Esophagus muscularis mucosa (tissue), 4 donors: ENCODE measurements at regions not wholly inside any gene's neighbourhood (a gene's known extent, or its start where the extent isn't known, plus 50 kb on each side); places are given as distances from the start of the nearest gene placed in this dataset.

ENCODE experiments used
- DNase-seq: peaks from one replicate; pipeline ENCODE4 v3.0.0-alpha.2; 2017; ENCODE audit errors: extremely low spot score
- H3K27ac ChIP-seq, 4 donors: fragments of 200-600 bp; sonication (generic); replicated peaks in 1 of 4; 1 replicate in 3 of 4; 2 replicates in 1 of 4; pipeline ENCODE4 v1.5.1; 2016 to 2019; ENCODE audit warnings: mild to moderate bottlenecking in 1 of 4
- H3K27me3 ChIP-seq, 4 donors: fragments of 200-600 bp; sonication (generic); one replicate each; pipeline versions ENCODE4 v1.5.1 to v1.6.0; 2016 to 2019
- H3K36me3 ChIP-seq, 4 donors: fragments of 200-600 bp; sonication (generic); one replicate each; pipeline ENCODE4 v1.5.1; 2016 to 2019
- H3K4me1 ChIP-seq, 4 donors: fragments of 200-600 bp; sonication (generic); one replicate each; pipeline ENCODE4 v1.5.1; 2016 to 2019
- H3K4me3 ChIP-seq, 4 donors: fragments of 200-600 bp; sonication (generic); 1 replicate in 2 of 4; 2 replicates in 2 of 4; pipeline ENCODE4 v1.5.1; 2016 to 2019; ENCODE audit warnings: mild to moderate bottlenecking in 4 of 4, moderate library complexity in 1 of 4
- H3K9me3 ChIP-seq, 4 donors: fragments of 200-600 bp; sonication (generic); 1 replicate in 3 of 4; 2 replicates in 1 of 4; pipeline ENCODE4 v1.5.1; 2016 to 2019
- EP300 ChIP-seq: sonication (generic); formaldehyde crosslinking; IDR thresholded peaks from one replicate; pipeline ENCODE4 v1.6.1; 2017; ENCODE audit warnings: antibody characterized with exemption
- POLR2A ChIP-seq: fragments of 450-650 bp; IDR thresholded peaks from one replicate; pipeline ENCODE4 v1.6.1; 2017; ENCODE audit warnings: antibody characterized with exemption, moderate library complexity, mild to moderate bottlenecking, low read depth
- POLR2AphosphoS5 ChIP-seq, 2 donors: sonication (generic); formaldehyde crosslinking; IDR thresholded peaks; one replicate each; pipeline ENCODE4 v1.6.1; 2017; ENCODE audit warnings: antibody characterized with exemption in 2 of 2
- WGBS: methylation state at CpG from one replicate; pipeline ENCODE4 v1.1.5; 2018; 5-methylcytosine and 5-hydroxymethylcytosine counted together
- intact Hi-C: fragments of 100-400 bp; cut with DNase I; formaldehyde crosslinking; loops from one replicate; pipeline ENCODE4 v1.15.1; 2023
- TF ChIP-seq, protein P1 (sequence below), 3 experiments: fragments of 200-600 bp in 2 of 3; fragments of 450-650 bp in 1 of 3; sonication (generic) in 2 of 3; IDR thresholded peaks; one replicate each; pipeline ENCODE4 v1.5.1; 2017 to 2019; ENCODE audit warnings: antibody characterized with exemption in 3 of 3, mild to moderate bottlenecking in 2 of 3, moderate library complexity in 1 of 3

DNA sequence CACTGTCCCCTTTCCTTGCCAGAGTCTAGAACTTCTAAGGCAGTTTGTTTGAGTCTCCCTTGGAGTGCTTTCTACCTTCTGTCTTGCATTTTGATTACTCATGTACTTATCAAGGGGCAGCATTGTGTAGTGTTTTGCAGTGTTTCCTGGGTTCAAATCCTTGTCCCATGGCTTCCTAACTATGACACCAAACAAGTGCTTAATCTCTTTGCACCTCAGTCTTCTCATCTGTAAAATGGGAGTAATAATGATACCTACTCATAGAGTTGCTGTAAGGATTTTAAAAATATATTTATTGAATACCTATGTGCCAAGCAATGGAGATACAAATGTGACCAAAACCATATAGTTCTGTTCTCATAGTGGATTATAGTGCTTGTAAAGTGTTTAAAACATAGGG, 105.5 kb upstream of the PKDCC start:
- Histone ChIP-seq H3K36me3 (no peaks in the 10 kb centered on the region), H3K4me3 (no peak overlapping the region), H3K4me1 (peaks cover 6 to 31% (median 26%) of the 10 kb centered on the region in 4 donors), H3K27me3 (no peaks in the 10 kb centered on the region), H3K27ac (no peak overlapping the region), H3K9me3 (no peaks in the 10 kb centered on the region)
- TF ChIP-seq, protein P1, sequence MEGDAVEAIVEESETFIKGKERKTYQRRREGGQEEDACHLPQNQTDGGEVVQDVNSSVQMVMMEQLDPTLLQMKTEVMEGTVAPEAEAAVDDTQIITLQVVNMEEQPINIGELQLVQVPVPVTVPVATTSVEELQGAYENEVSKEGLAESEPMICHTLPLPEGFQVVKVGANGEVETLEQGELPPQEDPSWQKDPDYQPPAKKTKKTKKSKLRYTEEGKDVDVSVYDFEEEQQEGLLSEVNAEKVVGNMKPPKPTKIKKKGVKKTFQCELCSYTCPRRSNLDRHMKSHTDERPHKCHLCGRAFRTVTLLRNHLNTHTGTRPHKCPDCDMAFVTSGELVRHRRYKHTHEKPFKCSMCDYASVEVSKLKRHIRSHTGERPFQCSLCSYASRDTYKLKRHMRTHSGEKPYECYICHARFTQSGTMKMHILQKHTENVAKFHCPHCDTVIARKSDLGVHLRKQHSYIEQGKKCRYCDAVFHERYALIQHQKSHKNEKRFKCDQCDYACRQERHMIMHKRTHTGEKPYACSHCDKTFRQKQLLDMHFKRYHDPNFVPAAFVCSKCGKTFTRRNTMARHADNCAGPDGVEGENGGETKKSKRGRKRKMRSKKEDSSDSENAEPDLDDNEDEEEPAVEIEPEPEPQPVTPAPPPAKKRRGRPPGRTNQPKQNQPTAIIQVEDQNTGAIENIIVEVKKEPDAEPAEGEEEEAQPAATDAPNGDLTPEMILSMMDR (IDR thresholded peaks at IDR 0.05) = no peak
- no peak for TF ChIP-seq POLR2A
- no peak for TF ChIP-seq EP300
- TF ChIP-seq POLR2AphosphoS5 (IDR thresholded peaks at IDR 0.05) = no peak
- no peak for DNase-seq
- intact Hi-C loops = no loop called here

DNA sequence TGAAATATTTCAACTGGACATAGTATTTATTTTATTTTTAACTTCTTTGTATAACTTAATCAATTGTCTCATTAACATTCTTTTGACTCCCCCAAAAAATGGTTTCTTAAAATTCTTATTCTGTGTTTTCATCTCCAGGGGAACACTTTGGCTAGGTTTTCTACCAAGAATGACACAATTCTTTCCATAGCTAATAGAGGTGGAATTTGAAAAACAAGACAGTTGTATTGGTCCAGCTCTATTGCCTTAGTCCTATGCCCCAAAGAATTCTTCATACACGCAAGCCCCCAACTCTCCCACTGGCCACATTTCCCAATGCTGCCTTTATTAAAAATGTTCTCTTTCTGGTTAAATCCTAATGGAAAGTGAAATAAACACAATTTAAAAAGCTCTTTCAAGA, 104.7 kb upstream of the PKDCC start:
- no peak overlapping the region for H3K27ac ChIP-seq
- intact Hi-C loops = no loop called here
- peaks cover 6 to 34% (median 32%) of the 10 kb centered on the region in 4 donors for H3K4me1 ChIP-seq

DNA sequence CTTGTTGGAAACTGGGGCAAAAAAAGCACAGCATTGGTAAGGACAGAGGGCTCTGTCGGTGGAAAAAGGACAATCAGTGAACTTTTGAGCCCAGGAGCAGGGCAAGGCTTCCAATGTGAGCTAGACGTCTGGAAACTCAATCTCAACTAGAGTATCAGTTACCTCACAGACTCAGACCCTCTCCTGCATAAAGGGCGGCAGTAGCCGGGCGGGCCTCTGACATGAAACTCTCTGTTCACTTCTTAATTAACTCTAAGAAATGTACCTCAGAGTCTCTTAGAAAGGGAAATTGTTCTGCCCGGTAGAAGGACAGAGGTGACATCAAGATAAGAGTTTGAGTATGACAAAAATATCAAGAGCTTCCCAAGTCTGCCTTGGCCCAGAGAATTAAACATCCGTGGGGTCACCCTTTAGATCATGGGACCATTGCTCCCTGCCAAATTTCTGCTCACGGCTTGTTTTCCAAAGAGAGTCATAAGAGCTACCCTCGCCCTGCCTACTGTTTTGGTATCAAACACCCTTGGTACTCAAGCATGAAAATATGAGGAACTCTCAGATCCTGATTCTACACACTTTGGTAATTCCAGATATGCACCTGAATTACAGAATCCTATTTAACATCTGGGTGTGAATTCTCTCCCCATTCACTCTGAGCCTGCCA, 103.5 kb upstream of the PKDCC start:
- Histone ChIP-seq H3K4me3 (no peak overlapping the region), H3K4me1 (peaks cover 0 to 30% (median 25%) of the 10 kb centered on the region in 4 donors)
- intact Hi-C loops = no loop called here

More for the DNA sequence above, 104.7 kb upstream of the PKDCC start:
- DNase-seq = no peak
- WGBS = 85% methylated on average over 1 of the region's 1 CpG
- TF ChIP-seq, protein P1 (IDR thresholded peaks at IDR 0.05) = no peak
- TF ChIP-seq POLR2AphosphoS5 (IDR thresholded peaks at IDR 0.05) = no peak
- no peak for TF ChIP-seq EP300
- no peak for TF ChIP-seq POLR2A
- Histone ChIP-seq H3K4me3 (no peak overlapping the region), H3K36me3 (no peaks in the 10 kb centered on the region), H3K27me3 (no peaks in the 10 kb centered on the region), H3K9me3 (no peaks in the 10 kb centered on the region)

DNA sequence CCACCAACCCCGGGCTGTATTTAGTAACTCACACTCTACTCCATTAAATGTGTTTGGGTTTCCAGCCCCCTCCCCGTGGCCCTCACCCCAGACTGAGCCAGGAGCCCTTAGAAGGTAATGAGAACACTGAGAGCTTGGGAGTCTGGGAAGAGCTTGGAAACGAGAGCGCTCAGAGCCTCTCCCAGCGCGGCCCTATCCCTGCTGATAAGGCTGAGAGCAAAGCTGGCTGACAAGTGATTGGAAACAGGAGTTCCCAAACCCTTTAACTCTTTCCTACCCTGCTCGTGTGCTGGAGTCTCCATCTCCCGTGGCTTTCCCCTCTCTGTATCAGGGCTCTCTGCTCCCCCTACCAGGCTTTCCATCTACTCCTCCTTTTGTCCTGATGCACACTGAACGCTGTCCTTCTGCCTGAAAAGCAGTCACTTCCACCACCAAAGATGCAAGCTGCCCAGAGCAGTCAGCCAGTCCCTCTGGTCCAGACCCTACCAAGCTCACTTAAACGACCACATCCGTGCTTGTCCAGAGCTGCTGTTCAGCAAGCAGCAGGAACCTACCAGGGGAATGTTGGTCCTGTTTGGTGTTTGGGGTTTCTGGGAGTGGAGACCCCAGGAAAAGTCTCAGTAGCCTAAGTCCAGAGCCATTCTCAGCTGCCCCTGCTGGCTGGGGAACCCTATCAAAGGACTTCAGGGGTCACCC, 100.0 kb upstream of the PKDCC start:
- no peak for DNase-seq
- 28% methylated on average over 11 of the region's 11 CpGs for WGBS
- H3K27me3 ChIP-seq = no peaks in the 10 kb centered on the region

More for the DNA sequence above, 103.5 kb upstream of the PKDCC start:
- DNase-seq = no peak
- WGBS = 83% methylated on average over 9 of the region's 9 CpGs
- no peak for TF ChIP-seq EP300
- no peak for TF ChIP-seq POLR2A
- TF ChIP-seq, protein P1 (IDR thresholded peaks at IDR 0.05) = no peak
- TF ChIP-seq POLR2AphosphoS5 (IDR thresholded peaks at IDR 0.05) = no peak
- Histone ChIP-seq H3K27ac (no peak overlapping the region), H3K9me3 (no peaks in the 10 kb centered on the region), H3K27me3 (no peaks in the 10 kb centered on the region), H3K36me3 (no peaks in the 10 kb centered on the region)

More for the DNA sequence above, 100.0 kb upstream of the PKDCC start:
- Histone ChIP-seq H3K9me3 (no peaks in the 10 kb centered on the region), H3K36me3 (no peaks in the 10 kb centered on the region), H3K4me1 (peaks cover 0 to 24% (median 13%) of the 10 kb centered on the region in 4 donors), H3K4me3 (no peak overlapping the region), H3K27ac (no peak overlapping the region)
- TF ChIP-seq, protein P1 (IDR thresholded peaks at IDR 0.05) = no peak
- TF ChIP-seq POLR2A (no peak), POLR2AphosphoS5 (IDR thresholded peaks at IDR 0.05) (no peak), EP300 (no peak)
- intact Hi-C loops = no loop called here
